ENCODE measurements at regions not wholly inside any gene's neighbourhood (a gene's known extent, or its start where the extent isn't known, plus 50 kb on each side); places are given as distances from the start of the nearest gene placed in this dataset.

GRCh38 chr2:207387001-207387571 lies 142.7 kb upstream of the CREB1 start:
- H3K4me1 ChIP-seq (ENCODE audit: control insufficient read depth in 1 of 2, insufficient read depth in 2 of 2, low read length in 2 of 2) = no peaks in the 10 kb centered on the region
- no peaks in the 10 kb centered on the region for H3K36me3 ChIP-seq (ENCODE audit: control insufficient read depth in 1 of 2, insufficient read depth in 2 of 2, low read length in 2 of 2)
- H3K9me3 ChIP-seq (ENCODE audit: control insufficient read depth in 1 of 2, low read length in 2 of 2) = peaks cover 0 to 7% of the 10 kb centered on the region in 2 donors
- no peaks in the 10 kb centered on the region for H3K27me3 ChIP-seq (ENCODE audit: low read depth, low read length)
- H3K4me3 ChIP-seq (ENCODE audit: low read depth in 1 of 2, low read length in 2 of 2) = no peak overlapping the region
- no peak overlapping the region for H3K27ac ChIP-seq (ENCODE audit: low read length)

GRCh38 chr2:207390302-207391095 lies 139.3 kb upstream of the CREB1 start:
- no peak overlapping the region for H3K27ac ChIP-seq (ENCODE audit: low read length)
- H3K36me3 ChIP-seq (ENCODE audit: control insufficient read depth in 1 of 2, insufficient read depth in 2 of 2, low read length in 2 of 2) = no peaks in the 10 kb centered on the region
- no peaks in the 10 kb centered on the region for H3K27me3 ChIP-seq (ENCODE audit: low read depth, low read length)

GRCh38 chr2:207394203-207394781 lies 135.5 kb upstream of the CREB1 start:
- Histone ChIP-seq H3K4me1 (ENCODE audit: control insufficient read depth in 1 of 2, insufficient read depth in 2 of 2, low read length in 2 of 2) (no peaks in the 10 kb centered on the region), H3K27ac (ENCODE audit: low read length) (no peak overlapping the region), H3K27me3 (ENCODE audit: low read depth, low read length) (no peaks in the 10 kb centered on the region), H3K4me3 (ENCODE audit: low read depth in 1 of 2, low read length in 2 of 2) (no peak overlapping the region), H3K9me3 (ENCODE audit: control insufficient read depth in 1 of 2, low read length in 2 of 2) (peaks cover 0 to 3% of the 10 kb centered on the region in 2 donors), H3K36me3 (ENCODE audit: control insufficient read depth in 1 of 2, insufficient read depth in 2 of 2, low read length in 2 of 2) (no peaks in the 10 kb centered on the region)

More at GRCh38 chr2:207390302-207391095, 139.3 kb upstream of the CREB1 start:
- Histone ChIP-seq H3K9me3 (ENCODE audit: control insufficient read depth in 1 of 2, low read length in 2 of 2) (peaks cover 0 to 3% of the 10 kb centered on the region in 2 donors), H3K4me1 (ENCODE audit: control insufficient read depth in 1 of 2, insufficient read depth in 2 of 2, low read length in 2 of 2) (no peaks in the 10 kb centered on the region), H3K4me3 (ENCODE audit: low read depth in 1 of 2, low read length in 2 of 2) (no peak overlapping the region)

GRCh38 chr2:207394812-207395534 lies 134.8 kb upstream of the CREB1 start:
- H3K4me3 ChIP-seq (ENCODE audit: low read depth in 1 of 2, low read length in 2 of 2) = no peak overlapping the region
- H3K27me3 ChIP-seq (ENCODE audit: low read depth, low read length) = no peaks in the 10 kb centered on the region
- peaks cover 0 to 3% of the 10 kb centered on the region in 2 donors for H3K9me3 ChIP-seq (ENCODE audit: control insufficient read depth in 1 of 2, low read length in 2 of 2)
- no peak overlapping the region for H3K27ac ChIP-seq (ENCODE audit: low read length)
- no peaks in the 10 kb centered on the region for H3K4me1 ChIP-seq (ENCODE audit: control insufficient read depth in 1 of 2, insufficient read depth in 2 of 2, low read length in 2 of 2)
- no peaks in the 10 kb centered on the region for H3K36me3 ChIP-seq (ENCODE audit: control insufficient read depth in 1 of 2, insufficient read depth in 2 of 2, low read length in 2 of 2)

- no peaks in the 10 kb centered on the region for H3K27me3 ChIP-seq (ENCODE audit: low read depth, low read length)
- H3K4me3 ChIP-seq (ENCODE audit: low read depth in 1 of 2, low read length in 2 of 2) = no peak overlapping the region
- H3K36me3 ChIP-seq (ENCODE audit: control insufficient read depth in 1 of 2, insufficient read depth in 2 of 2, low read length in 2 of 2) = no peaks in the 10 kb centered on the region
- H3K9me3 ChIP-seq (ENCODE audit: control insufficient read depth in 1 of 2, low read length in 2 of 2) = peaks cover 0 to 3% of the 10 kb centered on the region in 2 donors
- H3K4me1 ChIP-seq (ENCODE audit: control insufficient read depth in 1 of 2, insufficient read depth in 2 of 2, low read length in 2 of 2) = no peaks in the 10 kb centered on the region
- no peak overlapping the region for H3K27ac ChIP-seq (ENCODE audit: low read length)
These were observed 134.1 kb upstream of the CREB1 start for GRCh38 chr2:207395535-207396251.

- no peaks in the 10 kb centered on the region for H3K36me3 ChIP-seq (ENCODE audit: control insufficient read depth in 1 of 2, insufficient read depth in 2 of 2, low read length in 2 of 2)
- H3K9me3 ChIP-seq (ENCODE audit: control insufficient read depth in 1 of 2, low read length in 2 of 2) = peaks cover 0 to 3% of the 10 kb centered on the region in 2 donors
- H3K4me3 ChIP-seq (ENCODE audit: low read depth in 1 of 2, low read length in 2 of 2) = no peak overlapping the region
- no peak overlapping the region for H3K27ac ChIP-seq (ENCODE audit: low read length)
- no peaks in the 10 kb centered on the region for H3K27me3 ChIP-seq (ENCODE audit: low read depth, low read length)
- no peaks in the 10 kb centered on the region for H3K4me1 ChIP-seq (ENCODE audit: control insufficient read depth in 1 of 2, insufficient read depth in 2 of 2, low read length in 2 of 2)
These were observed 131.7 kb upstream of the CREB1 start for GRCh38 chr2:207397917-207398655.

GRCh38 chr2:207399301-207399700 lies 130.5 kb upstream of the CREB1 start:
- no peaks in the 10 kb centered on the region for H3K4me1 ChIP-seq (ENCODE audit: control insufficient read depth in 1 of 2, insufficient read depth in 2 of 2, low read length in 2 of 2)
- H3K27me3 ChIP-seq (ENCODE audit: low read depth, low read length) = no peaks in the 10 kb centered on the region
- H3K36me3 ChIP-seq (ENCODE audit: control insufficient read depth in 1 of 2, insufficient read depth in 2 of 2, low read length in 2 of 2) = no peaks in the 10 kb centered on the region
- H3K4me3 ChIP-seq (ENCODE audit: low read depth in 1 of 2, low read length in 2 of 2) = no peak overlapping the region
- no peak overlapping the region for H3K27ac ChIP-seq (ENCODE audit: low read length)
- peaks cover 0 to 3% of the 10 kb centered on the region in 2 donors for H3K9me3 ChIP-seq (ENCODE audit: control insufficient read depth in 1 of 2, low read length in 2 of 2)

GRCh38 chr2:207401338-207401737 lies 128.4 kb upstream of the CREB1 start:
- Histone ChIP-seq H3K4me3 (ENCODE audit: low read depth in 1 of 2, low read length in 2 of 2) (no peak overlapping the region), H3K4me1 (ENCODE audit: control insufficient read depth in 1 of 2, insufficient read depth in 2 of 2, low read length in 2 of 2) (no peaks in the 10 kb centered on the region), H3K36me3 (ENCODE audit: control insufficient read depth in 1 of 2, insufficient read depth in 2 of 2, low read length in 2 of 2) (no peaks in the 10 kb centered on the region), H3K27me3 (ENCODE audit: low read depth, low read length) (no peaks in the 10 kb centered on the region), H3K9me3 (ENCODE audit: control insufficient read depth in 1 of 2, low read length in 2 of 2) (no peaks in the 10 kb centered on the region), H3K27ac (ENCODE audit: low read length) (no peak overlapping the region)

- Histone ChIP-seq H3K9me3 (ENCODE audit: control insufficient read depth in 1 of 2, low read length in 2 of 2) (no peaks in the 10 kb centered on the region), H3K27ac (ENCODE audit: low read length) (no peak overlapping the region), H3K36me3 (ENCODE audit: control insufficient read depth in 1 of 2, insufficient read depth in 2 of 2, low read length in 2 of 2) (no peaks in the 10 kb centered on the region), H3K27me3 (ENCODE audit: low read depth, low read length) (no peaks in the 10 kb centered on the region), H3K4me1 (ENCODE audit: control insufficient read depth in 1 of 2, insufficient read depth in 2 of 2, low read length in 2 of 2) (no peaks in the 10 kb centered on the region), H3K4me3 (ENCODE audit: low read depth in 1 of 2, low read length in 2 of 2) (no peak overlapping the region)
These were observed 126.6 kb upstream of the CREB1 start for GRCh38 chr2:207403141-207403540.

GRCh38 chr2:207403950-207404349 lies 125.8 kb upstream of the CREB1 start:
- H3K9me3 ChIP-seq (ENCODE audit: control insufficient read depth in 1 of 2, low read length in 2 of 2) = no peaks in the 10 kb centered on the region
- H3K27me3 ChIP-seq (ENCODE audit: low read depth, low read length) = no peaks in the 10 kb centered on the region
- H3K4me3 ChIP-seq (ENCODE audit: low read depth in 1 of 2, low read length in 2 of 2) = no peak overlapping the region
- H3K36me3 ChIP-seq (ENCODE audit: control insufficient read depth in 1 of 2, insufficient read depth in 2 of 2, low read length in 2 of 2) = no peaks in the 10 kb centered on the region
- peaks cover 0 to 2% of the 10 kb centered on the region in 2 donors for H3K4me1 ChIP-seq (ENCODE audit: control insufficient read depth in 1 of 2, insufficient read depth in 2 of 2, low read length in 2 of 2)
- H3K27ac ChIP-seq (ENCODE audit: low read length) = no peak overlapping the region

All from muscle layer of duodenum (tissue), 2 donors.